BJ (cell line): ENCODE measurements at regions not wholly inside any gene's neighbourhood (a gene's known extent, or its start where the extent isn't known, plus 50 kb on each side); places are given as distances from the start of the nearest gene placed in this dataset.

ENCODE experiments used
- CTCF ChIA-PET: fragments of 350-600 bp; formaldehyde crosslinking; extraction: SDS; loops from one replicate; lab custom pipeline; 2021; ENCODE audit warnings: antibody characterized with exemption, inconsistent platforms; lab: Yijun Ruan, JAX
- POLR2A ChIA-PET: fragments of 300-600 bp; sonication (Branson Sonifier 250); formaldehyde crosslinking; extraction: SDS; loops from one replicate; lab custom pipeline; 2021; ENCODE audit warnings: antibody characterized with exemption; lab: Charles Lee
- DNase-seq: peaks from one replicate; pipeline ENCODE4 v3.0.0-alpha.2; 2011; ENCODE audit warnings: low read depth
- H3K27me3 ChIP-seq: 2 replicates; pipeline ENCODE4 v1.6.0; 2011; ENCODE audit warnings: low read length; ENCODE audit not compliant: control insufficient read depth, insufficient read depth
- H3K36me3 ChIP-seq: 2 replicates; pipeline ENCODE4 v1.5.1; 2011; ENCODE audit warnings: low read length; ENCODE audit not compliant: control insufficient read depth, insufficient read depth
- H3K4me3 ChIP-seq: 2 replicates; pipeline ENCODE4 v1.5.1; 2011; ENCODE audit warnings: low read depth, mild to moderate bottlenecking, control low read depth, low read length
- TF ChIP-seq, protein P1 (sequence below): IDR thresholded peaks from 2 replicates; pipeline ENCODE4 v1.5.1; 2011; ENCODE audit warnings: low read depth, mild to moderate bottlenecking, control low read depth, inconsistent platforms, low read length, moderate library complexity; ENCODE audit not compliant: insufficient read depth

DNA sequence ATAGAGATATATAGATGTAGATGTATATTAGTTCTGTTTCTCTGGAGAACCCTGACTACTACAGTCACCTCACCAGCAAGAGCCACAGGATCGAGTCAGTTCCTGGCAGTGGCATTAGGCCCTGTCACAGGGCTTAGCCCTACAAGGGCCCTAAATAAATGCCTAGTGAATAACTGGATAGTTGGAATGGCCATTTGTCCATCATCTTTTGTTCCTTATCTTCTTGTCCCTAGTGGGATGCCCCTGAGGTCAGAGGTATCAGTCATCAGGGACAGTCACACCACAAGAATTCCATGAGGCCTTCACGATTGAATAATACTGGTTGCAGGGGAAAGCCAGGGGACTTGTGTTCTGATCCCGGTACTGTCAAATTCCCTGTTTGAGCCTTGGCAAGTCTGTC is 204.9 kb upstream of the PPP2R3A start:
- no peaks in the 10 kb centered on the region for H3K36me3 ChIP-seq
- POLR2A ChIA-PET = no interaction called here

DNA sequence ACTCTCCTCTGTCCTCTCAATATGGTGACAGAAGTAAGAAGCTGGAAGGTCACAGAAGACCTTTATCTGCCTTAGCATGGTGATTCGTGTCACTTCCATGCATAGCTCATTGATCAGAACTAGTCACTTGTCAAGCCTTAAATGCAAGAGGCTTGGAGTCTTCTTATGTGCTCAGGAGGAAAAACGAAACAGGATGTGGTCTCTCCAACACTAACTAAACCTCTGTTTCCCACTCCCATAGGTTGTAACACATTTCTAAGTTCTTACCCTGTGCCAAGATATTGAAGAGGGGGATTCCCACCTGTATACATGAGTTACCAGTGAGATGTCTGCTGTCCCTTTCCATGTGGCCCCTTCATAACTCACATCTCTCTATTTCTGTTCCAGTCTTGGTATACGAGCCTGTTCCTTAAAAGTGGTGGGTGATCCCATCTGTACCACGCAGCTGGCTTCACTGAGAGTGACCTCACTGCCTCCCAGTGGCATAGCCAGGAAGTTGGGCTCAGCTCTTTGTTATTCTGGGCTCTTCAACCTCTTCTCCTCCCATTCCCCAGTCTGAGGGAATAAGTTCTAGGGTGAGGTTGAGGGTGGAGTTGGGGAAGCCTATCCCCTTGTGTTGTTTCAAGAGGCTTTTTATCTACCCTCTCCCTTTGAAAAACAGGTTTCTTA is 203.2 kb upstream of the PPP2R3A start:
- H3K4me3 ChIP-seq = no peak overlapping the region
- no peaks in the 10 kb centered on the region for H3K27me3 ChIP-seq
- no peak for DNase-seq
- ChIA-PET POLR2A (no interaction called here), CTCF (interaction anchor here (0.7 to 1.0 kb wide), 2 partner anchors 249 to 968 kb away, joined by 3 to 4 read pairs; no protein-coding TSS in a partner anchor)
- no peaks in the 10 kb centered on the region for H3K36me3 ChIP-seq
- TF ChIP-seq, protein P1, sequence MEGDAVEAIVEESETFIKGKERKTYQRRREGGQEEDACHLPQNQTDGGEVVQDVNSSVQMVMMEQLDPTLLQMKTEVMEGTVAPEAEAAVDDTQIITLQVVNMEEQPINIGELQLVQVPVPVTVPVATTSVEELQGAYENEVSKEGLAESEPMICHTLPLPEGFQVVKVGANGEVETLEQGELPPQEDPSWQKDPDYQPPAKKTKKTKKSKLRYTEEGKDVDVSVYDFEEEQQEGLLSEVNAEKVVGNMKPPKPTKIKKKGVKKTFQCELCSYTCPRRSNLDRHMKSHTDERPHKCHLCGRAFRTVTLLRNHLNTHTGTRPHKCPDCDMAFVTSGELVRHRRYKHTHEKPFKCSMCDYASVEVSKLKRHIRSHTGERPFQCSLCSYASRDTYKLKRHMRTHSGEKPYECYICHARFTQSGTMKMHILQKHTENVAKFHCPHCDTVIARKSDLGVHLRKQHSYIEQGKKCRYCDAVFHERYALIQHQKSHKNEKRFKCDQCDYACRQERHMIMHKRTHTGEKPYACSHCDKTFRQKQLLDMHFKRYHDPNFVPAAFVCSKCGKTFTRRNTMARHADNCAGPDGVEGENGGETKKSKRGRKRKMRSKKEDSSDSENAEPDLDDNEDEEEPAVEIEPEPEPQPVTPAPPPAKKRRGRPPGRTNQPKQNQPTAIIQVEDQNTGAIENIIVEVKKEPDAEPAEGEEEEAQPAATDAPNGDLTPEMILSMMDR = no peak

More for the DNA sequence above, 204.9 kb upstream of the PPP2R3A start:
- no peaks in the 10 kb centered on the region for H3K27me3 ChIP-seq
- no peak overlapping the region for H3K4me3 ChIP-seq
- DNase-seq = no peak
- TF ChIP-seq, protein P1 = no peak
- CTCF ChIA-PET = no interaction called here

DNA sequence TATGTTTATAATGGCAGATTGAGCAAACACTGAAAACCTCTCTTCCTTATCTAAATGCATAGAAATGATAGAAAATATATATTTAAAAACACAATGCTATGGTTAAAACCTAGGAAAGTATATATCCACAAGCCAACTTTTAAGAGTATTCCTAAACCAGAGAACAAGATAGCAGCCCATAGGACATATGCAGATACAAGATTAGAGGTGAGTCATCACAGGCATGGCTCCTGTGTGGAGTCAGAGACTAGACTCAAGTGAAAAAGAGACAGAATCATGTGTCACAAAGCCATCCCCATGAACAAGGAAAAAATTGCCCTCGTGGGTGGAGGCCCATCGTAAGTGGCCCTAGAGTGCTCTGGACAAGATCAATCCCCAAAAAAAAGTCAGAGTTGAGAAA is 199.4 kb upstream of the PPP2R3A start:
- POLR2A ChIA-PET = no interaction called here
- TF ChIP-seq, protein P1 = no peak
- DNase-seq = no peak
- Histone ChIP-seq H3K36me3 (no peaks in the 10 kb centered on the region), H3K27me3 (no peaks in the 10 kb centered on the region), H3K4me3 (no peak overlapping the region)
- CTCF ChIA-PET = no interaction called here

DNA sequence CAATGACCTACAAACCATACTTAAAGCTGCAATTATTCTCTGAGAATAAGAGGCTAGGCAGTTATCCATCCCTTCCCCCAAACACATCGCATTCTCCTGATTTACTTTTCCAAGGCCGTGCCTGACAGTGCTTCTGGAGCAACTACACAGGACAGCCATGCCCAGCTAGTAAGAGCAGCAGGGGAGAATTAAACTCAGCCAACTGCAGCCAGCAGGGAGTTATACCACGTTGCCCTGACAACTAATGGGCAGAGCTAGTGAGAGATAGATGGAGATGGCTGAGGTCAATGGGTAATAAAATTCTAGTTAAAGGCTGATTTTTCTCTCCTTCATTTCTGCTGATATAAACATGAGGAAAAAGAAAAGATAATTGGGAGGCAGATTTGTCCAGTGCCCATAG is 193.8 kb upstream of the PPP2R3A start:
- ChIA-PET POLR2A (no interaction called here), CTCF (no interaction called here)
- no peaks in the 10 kb centered on the region for H3K36me3 ChIP-seq
- no peak overlapping the region for H3K4me3 ChIP-seq
- no peak for DNase-seq
- TF ChIP-seq, protein P1 = no peak
- H3K27me3 ChIP-seq = no peaks in the 10 kb centered on the region

DNA sequence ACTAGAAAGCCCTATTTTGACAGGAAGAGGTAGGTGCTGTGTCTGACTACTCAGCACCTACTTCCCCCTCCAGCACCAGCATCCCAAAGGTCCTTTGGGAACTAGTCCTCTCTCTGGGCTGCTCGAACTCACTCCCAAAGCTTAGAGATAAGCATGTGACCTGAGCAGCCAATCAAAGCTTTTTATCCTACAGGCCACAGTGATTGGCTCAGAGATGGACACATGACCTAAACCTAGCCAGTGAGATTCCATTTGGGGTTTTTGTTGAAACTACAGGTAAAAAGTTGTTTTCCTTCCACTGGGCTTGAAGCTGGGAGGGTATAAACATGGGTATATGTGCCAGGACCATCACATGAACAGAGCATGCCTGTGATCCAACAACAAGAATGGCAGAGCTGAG is 186.5 kb upstream of the PPP2R3A start:
- CTCF ChIA-PET = no interaction called here
- no peak overlapping the region for H3K4me3 ChIP-seq
- no peaks in the 10 kb centered on the region for H3K27me3 ChIP-seq
- POLR2A ChIA-PET = no interaction called here
- DNase-seq = no peak
- TF ChIP-seq, protein P1 = no peak
- H3K36me3 ChIP-seq = no peaks in the 10 kb centered on the region
